ENCODE measurements at regions not wholly inside any gene's neighbourhood (a gene's known extent, or its start where the extent isn't known, plus 50 kb on each side); places are given as distances from the start of the nearest gene placed in this dataset.

DNA sequence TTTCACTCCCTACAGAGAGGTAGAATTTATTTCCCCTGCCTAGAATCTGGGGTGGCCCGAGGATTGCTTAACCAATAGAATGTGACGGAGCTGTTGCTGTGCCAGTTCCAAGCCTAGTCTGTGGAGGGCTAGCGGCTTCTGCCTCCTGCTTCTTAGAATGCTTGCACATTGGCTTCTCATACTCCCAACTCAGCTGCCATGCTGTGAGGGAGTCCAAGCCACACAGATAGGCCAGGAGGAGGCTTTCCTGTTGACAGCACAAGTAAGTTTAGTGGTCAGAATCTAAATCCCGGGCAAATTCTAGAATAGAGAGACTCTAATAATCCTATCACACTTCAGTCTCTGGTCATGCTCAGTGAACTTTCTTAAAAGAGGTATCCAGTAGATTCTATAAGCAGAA lies 57.5 kb upstream of the SNRPB2 start:
- no peak for DNase-seq
- 50% methylated on average over 2 of the region's 4 CpGs for WGBS (ENCODE audit: insufficient coverage)
- Histone ChIP-seq H3K4me2 (replicated peaks; ENCODE audit: low read depth, low read length, poor library complexity, severe bottlenecking) (no peak overlapping the region), H4K20me1 (ENCODE audit: control insufficient read depth, insufficient read depth, low read length, poor library complexity, severe bottlenecking) (no peaks in the 10 kb centered on the region), H3K9me3 (ENCODE audit: control extremely low read depth in 1 of 3, control insufficient read depth in 2 of 3, insufficient read depth in 1 of 3, low read length in 2 of 3) (peaks cover 0 to 12% (median 0%) of the 10 kb centered on the region in 3 donors), H3K4me1 (ENCODE audit: control insufficient read depth in 2 of 2, insufficient read depth in 2 of 2, low read length in 2 of 2) (no peaks in the 10 kb centered on the region), H3K27ac (ENCODE audit: low read length in 2 of 2) (no peak overlapping the region), H3K36me3 (replicated peaks in 1 of 2; ENCODE audit: control extremely low read depth in 1 of 2, control insufficient read depth in 1 of 2, extremely low read depth in 1 of 2, insufficient read depth in 2 of 2, low read length in 1 of 2) (no peaks in the 10 kb centered on the region), H3K4me3 (ENCODE audit: control extremely low read depth in 1 of 5, extremely low read depth in 1 of 5, insufficient read depth in 1 of 5, low read depth in 2 of 5, low read length in 4 of 5) (no peak overlapping the region), H2AFZ (ENCODE audit: insufficient read depth, low read depth, low read length, poor library complexity, severe bottlenecking) (no peak overlapping the region), H3K27me3 (replicated peaks in 1 of 4; ENCODE audit: control extremely low read depth in 1 of 4, control insufficient read depth in 3 of 4, insufficient read depth in 4 of 4, low read length in 3 of 4) (no peaks in the 10 kb centered on the region), H3K9ac (ENCODE audit: low read length) (no peak overlapping the region), H3K79me2 (ENCODE audit: control insufficient read depth, insufficient read depth, low read length) (no peaks in the 10 kb centered on the region)
- Mint-ChIP-seq H3K9me3 (ENCODE audit: insufficient read depth) (peaks cover 4% of the 10 kb centered on the region), H3K4me1 (no peaks in the 10 kb centered on the region), H3K27ac (no peak overlapping the region), H3K27me3 (peaks cover 10% of the 10 kb centered on the region), H3K4me3 (no peak overlapping the region)
- POLR2A ChIA-PET, result no interaction called here
- TF ChIP-seq, protein P1, sequence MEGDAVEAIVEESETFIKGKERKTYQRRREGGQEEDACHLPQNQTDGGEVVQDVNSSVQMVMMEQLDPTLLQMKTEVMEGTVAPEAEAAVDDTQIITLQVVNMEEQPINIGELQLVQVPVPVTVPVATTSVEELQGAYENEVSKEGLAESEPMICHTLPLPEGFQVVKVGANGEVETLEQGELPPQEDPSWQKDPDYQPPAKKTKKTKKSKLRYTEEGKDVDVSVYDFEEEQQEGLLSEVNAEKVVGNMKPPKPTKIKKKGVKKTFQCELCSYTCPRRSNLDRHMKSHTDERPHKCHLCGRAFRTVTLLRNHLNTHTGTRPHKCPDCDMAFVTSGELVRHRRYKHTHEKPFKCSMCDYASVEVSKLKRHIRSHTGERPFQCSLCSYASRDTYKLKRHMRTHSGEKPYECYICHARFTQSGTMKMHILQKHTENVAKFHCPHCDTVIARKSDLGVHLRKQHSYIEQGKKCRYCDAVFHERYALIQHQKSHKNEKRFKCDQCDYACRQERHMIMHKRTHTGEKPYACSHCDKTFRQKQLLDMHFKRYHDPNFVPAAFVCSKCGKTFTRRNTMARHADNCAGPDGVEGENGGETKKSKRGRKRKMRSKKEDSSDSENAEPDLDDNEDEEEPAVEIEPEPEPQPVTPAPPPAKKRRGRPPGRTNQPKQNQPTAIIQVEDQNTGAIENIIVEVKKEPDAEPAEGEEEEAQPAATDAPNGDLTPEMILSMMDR (IDR thresholded peaks at IDR 0.05), result no peak
- no peak for TF ChIP-seq EZH2 (IDR thresholded peaks at IDR 0.05; ENCODE audit: borderline replicate concordance, insufficient read depth, low read depth, low read length, poor library complexity, severe bottlenecking)
- CTCF ChIA-PET, result interaction anchor here (0.7 kb wide), 1 partner anchor 53 kb away, joined by 3 read pairs; no protein-coding TSS in a partner anchor
- intact Hi-C loops (cut with micrococcal nuclease), result no loop called here
- no peak for ATAC-seq (ENCODE audit: low read depth)

DNA sequence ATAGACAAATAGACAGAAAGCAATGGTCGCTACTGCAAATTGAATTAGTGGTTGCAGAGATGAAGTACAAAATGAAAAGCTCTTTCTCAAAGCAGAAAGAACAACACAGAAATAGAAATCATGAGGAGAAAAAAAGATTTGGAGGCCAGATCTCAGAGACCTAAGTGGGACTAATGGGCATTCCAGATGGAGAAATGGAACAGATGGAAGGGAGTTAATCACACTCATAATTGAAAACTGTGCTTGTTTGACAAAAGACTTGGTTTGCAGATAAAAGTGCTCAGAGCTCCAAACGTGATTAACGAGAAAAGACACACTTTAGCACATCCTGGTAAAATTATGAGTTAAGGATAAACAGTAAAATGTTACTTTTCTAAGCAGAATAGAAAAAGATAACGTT lies 58.1 kb upstream of the SNRPB2 start:
- no CpG with 5 or more reads among the region's 4 CpGs for WGBS (ENCODE audit: insufficient coverage)
- Mint-ChIP-seq H3K4me3 (no peak overlapping the region), H3K27me3 (peaks cover 10% of the 10 kb centered on the region), H3K9me3 (ENCODE audit: insufficient read depth) (peaks cover 4% of the 10 kb centered on the region), H3K27ac (no peak overlapping the region), H3K4me1 (no peaks in the 10 kb centered on the region)
- H3K4me1 ChIP-seq (ENCODE audit: control insufficient read depth in 2 of 2, insufficient read depth in 2 of 2, low read length in 2 of 2), result no peaks in the 10 kb centered on the region
- H3K4me3 ChIP-seq (ENCODE audit: control extremely low read depth in 1 of 5, extremely low read depth in 1 of 5, insufficient read depth in 1 of 5, low read depth in 2 of 5, low read length in 4 of 5), result no peak overlapping the region
- H3K9ac ChIP-seq (ENCODE audit: low read length), result no peak overlapping the region
- H3K36me3 ChIP-seq (replicated peaks in 1 of 2; ENCODE audit: control extremely low read depth in 1 of 2, control insufficient read depth in 1 of 2, extremely low read depth in 1 of 2, insufficient read depth in 2 of 2, low read length in 1 of 2), result no peaks in the 10 kb centered on the region
- no peak overlapping the region for H3K27ac ChIP-seq (ENCODE audit: low read length in 2 of 2)
- no peaks in the 10 kb centered on the region for H3K79me2 ChIP-seq (ENCODE audit: control insufficient read depth, insufficient read depth, low read length)
- no peak for ATAC-seq (ENCODE audit: low read depth)
- H3K4me2 ChIP-seq (replicated peaks; ENCODE audit: low read depth, low read length, poor library complexity, severe bottlenecking), result no peak overlapping the region
- POLR2A ChIA-PET, result no interaction called here
- intact Hi-C loops (cut with micrococcal nuclease), result no loop called here
- CTCF ChIA-PET, result interaction anchor here (0.7 kb wide), 1 partner anchor 53 kb away, joined by 3 read pairs; no protein-coding TSS in a partner anchor
- peaks cover 0 to 14% (median 0%) of the 10 kb centered on the region in 3 donors for H3K9me3 ChIP-seq (ENCODE audit: control extremely low read depth in 1 of 3, control insufficient read depth in 2 of 3, insufficient read depth in 1 of 3, low read length in 2 of 3)
- no peak for TF ChIP-seq EZH2 (IDR thresholded peaks at IDR 0.05; ENCODE audit: borderline replicate concordance, insufficient read depth, low read depth, low read length, poor library complexity, severe bottlenecking)
- TF ChIP-seq, protein P1 (IDR thresholded peaks at IDR 0.05), result no peak
- no peaks in the 10 kb centered on the region for H3K27me3 ChIP-seq (replicated peaks in 1 of 4; ENCODE audit: control extremely low read depth in 1 of 4, control insufficient read depth in 3 of 4, insufficient read depth in 4 of 4, low read length in 3 of 4)
- H4K20me1 ChIP-seq (ENCODE audit: control insufficient read depth, insufficient read depth, low read length, poor library complexity, severe bottlenecking), result no peaks in the 10 kb centered on the region
- no peak for DNase-seq
- no peak overlapping the region for H2AFZ ChIP-seq (ENCODE audit: insufficient read depth, low read depth, low read length, poor library complexity, severe bottlenecking)
